Glutamatergic neuron (in vitro differentiated cells): ENCODE measurements at regions not wholly inside any gene's neighbourhood (a gene's known extent, or its start where the extent isn't known, plus 50 kb on each side); places are given as distances from the start of the nearest gene placed in this dataset.

Experiments used
- DNase-seq: peaks from one replicate; pipeline ENCODE4 v3.0.0; 2022
- H3K27ac Mint-ChIP-seq: one replicate; pipeline ENCODE4 v1.8.0; 2020; ENCODE audit warnings: mild to moderate bottlenecking, mixed read lengths, inconsistent platforms; ENCODE audit not compliant: unreplicated experiment
- H3K27me3 Mint-ChIP-seq: one replicate; pipeline ENCODE4 v1.8.0; 2020; ENCODE audit warnings: mild to moderate bottlenecking, moderate library complexity, mixed read lengths, inconsistent platforms; ENCODE audit not compliant: unreplicated experiment
- H3K36me3 Mint-ChIP-seq: one replicate; pipeline ENCODE4 v1.8.0; 2020; ENCODE audit warnings: mild to moderate bottlenecking, mixed read lengths, inconsistent platforms; ENCODE audit not compliant: unreplicated experiment
- H3K4me1 Mint-ChIP-seq: one replicate; pipeline ENCODE4 v1.8.0; 2020; ENCODE audit warnings: mild to moderate bottlenecking, low read depth, mixed read lengths, inconsistent platforms; ENCODE audit not compliant: unreplicated experiment
- H3K4me3 Mint-ChIP-seq: one replicate; pipeline ENCODE4 v1.8.0; 2020; ENCODE audit warnings: mild to moderate bottlenecking, mixed read lengths, inconsistent platforms; ENCODE audit not compliant: unreplicated experiment
- H3K9me3 Mint-ChIP-seq: one replicate; pipeline ENCODE4 v1.8.0; 2020; ENCODE audit warnings: mild to moderate bottlenecking, moderate library complexity, mixed read lengths, inconsistent platforms; ENCODE audit not compliant: unreplicated experiment
- TF ChIP-seq, protein P1 (sequence below): fragments of 200-600 bp; sonication (generic); IDR thresholded peaks from one replicate; pipeline ENCODE4 v1.5.0; 2021; ENCODE audit not compliant: partially characterized antibody, unreplicated experiment

DNA sequence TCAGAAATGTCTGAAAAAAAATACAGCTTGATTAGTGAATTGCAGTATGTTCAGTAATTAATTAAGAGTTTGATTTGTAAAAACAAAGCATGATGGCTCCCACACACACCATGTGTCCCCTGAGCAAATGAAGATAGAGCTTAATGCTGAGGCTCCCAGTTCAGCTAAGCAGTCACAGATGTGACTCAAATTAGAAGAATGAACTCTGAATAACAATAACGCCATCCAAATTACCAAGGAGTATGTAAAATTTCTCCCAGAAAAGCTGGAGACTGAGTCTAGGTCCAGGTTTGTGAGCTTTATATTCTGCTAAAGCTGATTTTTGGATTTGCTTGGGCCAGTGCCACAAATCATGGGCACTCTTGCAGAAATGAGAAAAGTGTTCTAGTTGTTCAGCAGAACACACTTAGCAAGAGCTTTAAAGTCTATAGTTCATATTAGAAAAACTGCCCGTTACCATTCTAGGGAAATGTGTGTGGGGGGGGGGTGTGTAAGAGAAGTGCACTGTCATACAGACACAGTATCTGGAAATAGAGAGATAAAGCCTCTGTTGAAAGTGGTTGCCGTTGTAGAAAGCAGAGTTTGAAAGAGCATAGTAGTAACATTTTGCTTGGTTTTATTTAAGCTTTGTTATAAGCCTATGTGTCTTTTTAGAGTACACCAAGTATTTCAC lies 253.1 kb downstream of the BCAT1 start:
- TF ChIP-seq, protein P1, sequence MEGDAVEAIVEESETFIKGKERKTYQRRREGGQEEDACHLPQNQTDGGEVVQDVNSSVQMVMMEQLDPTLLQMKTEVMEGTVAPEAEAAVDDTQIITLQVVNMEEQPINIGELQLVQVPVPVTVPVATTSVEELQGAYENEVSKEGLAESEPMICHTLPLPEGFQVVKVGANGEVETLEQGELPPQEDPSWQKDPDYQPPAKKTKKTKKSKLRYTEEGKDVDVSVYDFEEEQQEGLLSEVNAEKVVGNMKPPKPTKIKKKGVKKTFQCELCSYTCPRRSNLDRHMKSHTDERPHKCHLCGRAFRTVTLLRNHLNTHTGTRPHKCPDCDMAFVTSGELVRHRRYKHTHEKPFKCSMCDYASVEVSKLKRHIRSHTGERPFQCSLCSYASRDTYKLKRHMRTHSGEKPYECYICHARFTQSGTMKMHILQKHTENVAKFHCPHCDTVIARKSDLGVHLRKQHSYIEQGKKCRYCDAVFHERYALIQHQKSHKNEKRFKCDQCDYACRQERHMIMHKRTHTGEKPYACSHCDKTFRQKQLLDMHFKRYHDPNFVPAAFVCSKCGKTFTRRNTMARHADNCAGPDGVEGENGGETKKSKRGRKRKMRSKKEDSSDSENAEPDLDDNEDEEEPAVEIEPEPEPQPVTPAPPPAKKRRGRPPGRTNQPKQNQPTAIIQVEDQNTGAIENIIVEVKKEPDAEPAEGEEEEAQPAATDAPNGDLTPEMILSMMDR, result no peak
- Mint-ChIP-seq H3K27ac (no peak overlapping the region), H3K36me3 (no peaks in the 10 kb centered on the region), H3K27me3 (no peaks in the 10 kb centered on the region), H3K9me3 (no peaks in the 10 kb centered on the region), H3K4me1 (no peaks in the 10 kb centered on the region), H3K4me3 (no peak overlapping the region)
- DNase-seq, result no peak

DNA sequence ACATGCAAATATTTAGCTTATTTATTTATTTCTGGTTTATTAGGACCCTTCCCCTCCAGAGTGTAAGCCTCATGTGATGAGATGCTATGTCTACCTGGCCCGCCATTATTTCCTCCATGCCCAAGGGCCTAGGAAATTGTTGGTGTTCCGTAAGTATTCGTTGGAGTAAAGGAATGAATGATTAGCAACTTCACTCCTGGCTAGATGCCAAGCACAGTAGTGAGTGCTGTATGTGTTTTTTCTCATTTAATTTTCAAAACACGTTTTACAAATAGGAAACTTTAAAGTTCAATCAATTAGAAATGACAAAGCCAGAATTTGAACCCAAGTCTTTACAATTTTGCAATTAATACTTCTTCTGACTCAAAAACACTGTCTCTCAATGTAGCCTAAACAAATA lies 253.8 kb downstream of the BCAT1 start:
- Mint-ChIP-seq H3K27ac (no peak overlapping the region), H3K9me3 (no peaks in the 10 kb centered on the region), H3K4me3 (no peak overlapping the region), H3K27me3 (peaks cover 2% of the 10 kb centered on the region), H3K4me1 (no peaks in the 10 kb centered on the region), H3K36me3 (no peaks in the 10 kb centered on the region)
- TF ChIP-seq, protein P1, result no peak
- DNase-seq, result no peak

DNA sequence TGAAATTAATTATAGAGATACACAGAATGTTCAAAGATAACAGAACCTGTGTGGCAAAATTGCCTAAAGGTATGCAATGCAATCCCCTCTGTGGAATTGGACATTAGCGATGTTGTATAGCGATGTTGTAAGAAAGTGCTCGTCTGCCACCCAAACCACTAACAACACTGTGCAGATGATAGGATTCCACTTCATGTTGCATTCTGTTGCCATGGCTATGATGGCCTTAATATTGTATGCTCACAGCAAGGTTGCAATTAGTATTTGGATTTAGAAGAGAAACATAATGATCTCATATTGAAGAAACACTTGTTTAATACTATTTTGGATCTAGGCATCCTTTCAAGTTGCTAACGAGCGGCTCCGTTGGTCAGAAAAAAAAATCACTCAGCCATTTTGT lies 260.3 kb downstream of the BCAT1 start:
- peaks cover 2% of the 10 kb centered on the region for H3K27me3 Mint-ChIP-seq
- TF ChIP-seq, protein P1, result no peak
- DNase-seq, result no peak
- peaks cover 1% of the 10 kb centered on the region for H3K9me3 Mint-ChIP-seq
- H3K4me3 Mint-ChIP-seq, result no peak overlapping the region
- H3K4me1 Mint-ChIP-seq, result no peaks in the 10 kb centered on the region
- no peaks in the 10 kb centered on the region for H3K36me3 Mint-ChIP-seq
- H3K27ac Mint-ChIP-seq, result no peak overlapping the region

DNA sequence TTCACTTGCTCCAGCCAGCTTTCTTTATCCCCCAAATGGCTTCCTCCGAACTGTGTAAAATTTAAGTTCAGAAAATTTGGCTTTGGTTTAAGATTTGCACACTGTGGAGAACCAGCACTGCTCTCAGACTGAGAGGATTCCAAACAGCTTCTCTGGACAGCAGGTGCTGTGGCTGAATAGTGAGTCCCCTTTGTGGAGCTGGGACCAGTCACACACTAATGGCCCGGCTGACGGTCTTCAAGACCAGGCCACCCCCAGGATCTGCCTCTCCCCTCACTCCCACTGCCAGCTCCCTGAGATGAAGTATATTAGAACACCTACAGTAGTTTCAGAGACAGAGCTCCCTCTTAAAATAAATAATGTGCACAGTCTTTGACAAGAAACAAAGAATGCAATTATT lies 267.3 kb downstream of the BCAT1 start:
- Mint-ChIP-seq H3K4me1 (peaks cover 1% of the 10 kb centered on the region), H3K9me3 (peaks cover 1% of the 10 kb centered on the region), H3K27me3 (no peaks in the 10 kb centered on the region), H3K27ac (peak overlapping the region; percentile 11), H3K36me3 (no peaks in the 10 kb centered on the region), H3K4me3 (no peak overlapping the region)
- DNase-seq, result peak; percentile 24
- TF ChIP-seq, protein P1, result no peak

DNA sequence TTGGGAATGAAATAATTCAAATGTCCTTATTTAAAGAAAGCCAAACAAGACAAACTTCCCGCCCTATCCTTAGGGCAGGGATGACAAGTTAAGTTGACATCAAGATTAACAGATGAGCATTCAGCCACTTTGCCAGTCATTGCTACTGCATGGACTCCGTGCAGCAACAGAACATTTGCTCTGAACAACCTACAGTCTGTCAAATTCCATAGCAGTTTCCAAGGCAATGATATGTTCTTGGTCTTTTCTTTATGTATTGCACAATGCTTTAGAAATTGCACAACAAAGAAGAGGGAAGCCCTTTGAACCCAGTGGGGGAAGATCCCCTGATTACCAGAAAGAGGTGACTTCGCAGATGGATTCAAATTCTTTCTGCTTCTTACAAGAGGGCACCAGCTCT lies 269.8 kb downstream of the BCAT1 start:
- Mint-ChIP-seq H3K9me3 (peaks cover under 1% of the 10 kb centered on the region), H3K27ac (no peak overlapping the region), H3K4me1 (peaks cover 1% of the 10 kb centered on the region), H3K4me3 (no peak overlapping the region), H3K36me3 (peaks cover 5% of the 10 kb centered on the region), H3K27me3 (no peaks in the 10 kb centered on the region)
- DNase-seq, result no peak
- TF ChIP-seq, protein P1, result no peak
